ENCODE measurements at regions not wholly inside any gene's neighbourhood (a gene's known extent, or its start where the extent isn't known, plus 50 kb on each side); places are given as distances from the start of the nearest gene placed in this dataset.

- no peak for DNase-seq (ENCODE audit: low read depth)
- no peak overlapping the region for H3K4me3 ChIP-seq (ENCODE audit: control insufficient read depth, low read depth, low read length)
- TF ChIP-seq CTCF (conservative IDR thresholded peaks at IDR 0.05; ENCODE audit: control insufficient read depth, insufficient read depth, low read depth, low read length) = no peak
Measured at GRCh38 chr15:29570121-29570947, 251.9 kb downstream of the TJP1 start.

- no peak for DNase-seq (ENCODE audit: low read depth)
- H3K4me3 ChIP-seq (ENCODE audit: control insufficient read depth, low read depth, low read length) = no peak overlapping the region
- no peak for TF ChIP-seq CTCF (conservative IDR thresholded peaks at IDR 0.05; ENCODE audit: control insufficient read depth, insufficient read depth, low read depth, low read length)
Measured at GRCh38 chr15:29569533-29570092, 252.7 kb downstream of the TJP1 start.

- DNase-seq (ENCODE audit: low read depth) = no peak
- TF ChIP-seq CTCF (conservative IDR thresholded peaks at IDR 0.05; ENCODE audit: control insufficient read depth, insufficient read depth, low read depth, low read length) = no peak
- no peak overlapping the region for H3K4me3 ChIP-seq (ENCODE audit: control insufficient read depth, low read depth, low read length)
Measured at GRCh38 chr15:29568840-29569532, 253.3 kb downstream of the TJP1 start.

GRCh38 chr15:29567336-29567735, 254.9 kb downstream of the TJP1 start:
- no peak overlapping the region for H3K4me3 ChIP-seq (ENCODE audit: control insufficient read depth, low read depth, low read length)
- TF ChIP-seq CTCF (conservative IDR thresholded peaks at IDR 0.05; ENCODE audit: control insufficient read depth, insufficient read depth, low read depth, low read length) = no peak
- DNase-seq (ENCODE audit: low read depth) = no peak

- DNase-seq (ENCODE audit: low read depth) = no peak
- no peak overlapping the region for H3K4me3 ChIP-seq (ENCODE audit: control insufficient read depth, low read depth, low read length)
- TF ChIP-seq CTCF (conservative IDR thresholded peaks at IDR 0.05; ENCODE audit: control insufficient read depth, insufficient read depth, low read depth, low read length) = no peak
Measured at GRCh38 chr15:29566914-29567313, 255.4 kb downstream of the TJP1 start.

- no peak overlapping the region for H3K4me3 ChIP-seq (ENCODE audit: control insufficient read depth, low read depth, low read length)
- no peak for TF ChIP-seq CTCF (conservative IDR thresholded peaks at IDR 0.05; ENCODE audit: control insufficient read depth, insufficient read depth, low read depth, low read length)
- DNase-seq (ENCODE audit: low read depth) = no peak
Measured at GRCh38 chr15:29563112-29563511, 259.2 kb downstream of the TJP1 start.

Data from fibroblast of mammary gland (primary cell).